HCT116 (cell line): ENCODE measurements at regions not wholly inside any gene's neighbourhood (a gene's known extent, or its start where the extent isn't known, plus 50 kb on each side); places are given as distances from the start of the nearest gene placed in this dataset.

Experiments used
- ATAC-seq: fragments of 200-7000 bp; cut with Tn5 transposase; 2 replicates; pipeline ENCODE4 v1.9.1; 2020; ENCODE audit warnings: mild to moderate bottlenecking, moderate library complexity
- BruUV-seq: library from RNA; stranded (reverse); fragments of 400-500 nt; replicated peaks from 2 replicates; lab custom pipeline; 2021; lab: Mats Ljungman, UMichigan
- CTCF ChIA-PET: fragments of 300-600 bp; sonication (Branson Sonifier 250); formaldehyde crosslinking; loops from one replicate; lab custom pipeline; 2021; ENCODE audit warnings: antibody characterized with exemption; lab: Charles Lee
- POLR2A ChIA-PET: fragments of 300-600, 350-600 bp; sonication (Branson Sonifier 250); formaldehyde crosslinking; loops from one replicate; lab custom pipeline; 2021; ENCODE audit warnings: antibody characterized with exemption; lab: Charles Lee
- RAD21 ChIA-PET, 2 experiments: fragments of 300-600 bp; sonication (Branson Sonifier 250); formaldehyde crosslinking; loops; one replicate each; lab custom pipeline; 2023; ENCODE audit warnings: low total read pairs in 2 of 2; ENCODE audit not compliant: uncharacterized antibody in 2 of 2, unreplicated experiment in 2 of 2, low non-redundant PET in 1 of 2; lab: Charles Lee
- DNase-seq: peaks from one replicate; pipeline ENCODE4 v3.0.0-alpha.2; 2010; ENCODE audit warnings: low read depth, low spot score
- H2AFZ ChIP-seq: fragments of 200-600 bp; shearing (Covaris generic), sonication (generic); 2 replicates; pipeline ENCODE4 v1.6.1; 2017; ENCODE audit warnings: low read depth, mixed run types, mixed read lengths, antibody characterized with exemption, low read length; ENCODE audit not compliant: poor library complexity, severe bottlenecking
- H3K27ac ChIP-seq: 2 replicates; pipeline ENCODE4 v1.5.1; 2012; ENCODE audit warnings: low read depth, low read length
- H3K27me3 ChIP-seq: fragments of 200-600 bp; sonication (generic); 2 replicates; pipeline ENCODE4 v1.6.1; 2016; ENCODE audit warnings: mixed run types, low read length, mixed read lengths; ENCODE audit not compliant: insufficient read depth
- H3K36me3 ChIP-seq, 2 experiments: fragments of 200-500 bp in 1 of 2; fragments of 200-600 bp in 1 of 2; sonication (Bioruptor generic) in 1 of 2; sonication (generic) in 1 of 2; 2 replicates each; pipeline versions ENCODE4 v1.5.1 to v1.6.1; 2014 to 2016; ENCODE audit warnings: low read length in 2 of 2, inconsistent platforms in 1 of 2, mixed read lengths in 1 of 2, mixed run types in 1 of 2; ENCODE audit not compliant: insufficient read depth in 2 of 2, control insufficient read depth in 1 of 2
- H3K4me1 ChIP-seq, 2 experiments: fragments of 200-600 bp in 1 of 2; sonication (generic) in 1 of 2; 2 replicates each; pipeline versions ENCODE4 v1.5.1 to v1.6.1; 2012 to 2017; ENCODE audit warnings: low read length in 2 of 2, inconsistent platforms in 1 of 2, mild to moderate bottlenecking in 1 of 2, mixed read lengths in 1 of 2, mixed run types in 1 of 2, moderate library complexity in 1 of 2; ENCODE audit not compliant: insufficient read depth in 2 of 2, control insufficient read depth in 1 of 2
- H3K4me2 ChIP-seq: fragments of 200-600 bp; sonication (generic); 2 replicates; pipeline ENCODE4 v1.6.1; 2017; ENCODE audit warnings: mixed run types, low read length, mixed read lengths
- H3K4me3 ChIP-seq, 2 experiments: fragments of 200-600 bp in 1 of 2; sonication (generic) in 1 of 2; replicated peaks in 1 of 2; 2 replicates each; pipeline ENCODE4 v1.5.1; 2011 to 2016; ENCODE audit warnings: low read length in 2 of 2, control low read depth in 1 of 2, low read depth in 1 of 2, mild to moderate bottlenecking in 1 of 2, mixed read lengths in 1 of 2, mixed run types in 1 of 2
- H3K79me2 ChIP-seq: fragments of 200-600 bp; sonication (generic); 2 replicates; pipeline ENCODE4 v1.6.1; 2017; ENCODE audit warnings: mild to moderate bottlenecking, mixed run types, low read length, moderate library complexity, mixed read lengths; ENCODE audit not compliant: insufficient read depth
- H3K9ac ChIP-seq: fragments of 200-600 bp; sonication (generic); 2 replicates; pipeline ENCODE4 v1.6.1; 2016; ENCODE audit warnings: low read length, mixed read lengths
- H3K9me2 ChIP-seq: fragments of 200-600 bp; sonication (generic), shearing (Covaris generic); 2 replicates; pipeline ENCODE4 v1.6.1; 2017; ENCODE audit warnings: mixed run types, mild to moderate bottlenecking, moderate library complexity; ENCODE audit not compliant: insufficient read depth
- H3K9me3 ChIP-seq, 2 experiments: fragments of 200-500 bp in 1 of 2; fragments of 200-600 bp in 1 of 2; sonication (Bioruptor generic) in 1 of 2; sonication (generic) in 1 of 2; 2 replicates each; pipeline ENCODE4 v1.6.1; 2014 to 2017; ENCODE audit warnings: low read length in 2 of 2, mixed read lengths in 2 of 2, inconsistent platforms in 1 of 2, low read depth in 1 of 2, mild to moderate bottlenecking in 1 of 2, mixed run types in 1 of 2, moderate library complexity in 1 of 2; ENCODE audit not compliant: control insufficient read depth in 1 of 2, insufficient read depth in 1 of 2
- H4K20me1 ChIP-seq: fragments of 200-600 bp; sonication (generic), shearing (Covaris generic); 2 replicates; pipeline ENCODE4 v1.6.1; 2017; ENCODE audit warnings: mixed run types, mild to moderate bottlenecking, moderate library complexity; ENCODE audit not compliant: insufficient read depth
- CBX3 ChIP-seq: IDR thresholded peaks from 2 replicates; pipeline ENCODE4 v1.6.1; 2012; ENCODE audit warnings: low read depth
- CEBPB ChIP-seq: IDR thresholded peaks from 2 replicates; pipeline ENCODE4 v1.6.1; 2012; ENCODE audit warnings: low read depth
- EGR1 ChIP-seq: IDR thresholded peaks from 2 replicates; pipeline ENCODE4 v1.6.1; 2012; ENCODE audit warnings: low read depth
- ELF1 ChIP-seq: IDR thresholded peaks from 2 replicates; pipeline ENCODE4 v1.6.1; 2012; ENCODE audit warnings: low read depth, borderline replicate concordance
- EZH2 ChIP-seq: fragments of 200-600 bp; sonication (generic); IDR thresholded peaks from 2 replicates; pipeline ENCODE4 v1.6.1; 2017; ENCODE audit warnings: antibody characterized with exemption, mixed run types
- FOSL1 ChIP-seq: IDR thresholded peaks from 2 replicates; pipeline ENCODE4 v1.6.1; 2012; ENCODE audit warnings: low read depth
- JUND ChIP-seq: IDR thresholded peaks from 2 replicates; pipeline ENCODE4 v1.6.1; 2012
- POLR2A ChIP-seq: IDR thresholded peaks from 2 replicates; pipeline ENCODE4 v1.7.0; 2011; ENCODE audit warnings: borderline replicate concordance; ENCODE audit not compliant: insufficient read depth, insufficient read length; ENCODE audit errors: extremely low read depth
- POLR2AphosphoS5 ChIP-seq: IDR thresholded peaks from 2 replicates; pipeline ENCODE4 v1.6.1; 2011; ENCODE audit warnings: mild to moderate bottlenecking, low read depth, low read length, moderate library complexity
- RAD21 ChIP-seq: IDR thresholded peaks from 2 replicates; pipeline ENCODE4 v1.6.1; 2012; ENCODE audit warnings: low read depth, mild to moderate bottlenecking
- SIN3A ChIP-seq: IDR thresholded peaks from 2 replicates; pipeline ENCODE4 v1.6.1; 2012; ENCODE audit warnings: low read depth
- SP1 ChIP-seq: IDR thresholded peaks from 2 replicates; pipeline ENCODE4 v1.6.1; 2012; ENCODE audit warnings: low read depth
- TCF7L2 ChIP-seq: IDR thresholded peaks from 2 replicates; pipeline ENCODE4 v1.7.0; 2011; ENCODE audit warnings: borderline replicate concordance, inconsistent platforms; ENCODE audit not compliant: insufficient read depth, insufficient read length; ENCODE audit errors: extremely low read depth
- YY1 ChIP-seq: IDR thresholded peaks from 2 replicates; pipeline ENCODE4 v1.6.1; 2011; ENCODE audit warnings: low read length, low read depth, moderate library complexity, mild to moderate bottlenecking; ENCODE audit not compliant: insufficient replicate concordance; ENCODE audit errors: extremely low read depth
- ZFX ChIP-seq: fragments of 450-650 bp; IDR thresholded peaks from 2 replicates; pipeline ENCODE4 v1.6.1; 2017
- intact Hi-C: fragments of 100-400 bp; cut with micrococcal nuclease; formaldehyde crosslinking; loops from 2 replicates; pipeline ENCODE4 v1.10.0; 2022
- TF ChIP-seq, protein P1 (sequence below): IDR thresholded peaks from 2 replicates; pipeline ENCODE4 v1.6.1; 2012
- TF ChIP-seq, protein P2 (sequence below): IDR thresholded peaks from 2 replicates; pipeline ENCODE4 v1.6.1; 2011; ENCODE audit warnings: mild to moderate bottlenecking, low read length, moderate library complexity; ENCODE audit not compliant: insufficient replicate concordance; ENCODE audit errors: extremely low read depth
- TF ChIP-seq, protein P3 (sequence below): IDR thresholded peaks from 2 replicates; pipeline ENCODE4 v1.6.1; 2012

DNA sequence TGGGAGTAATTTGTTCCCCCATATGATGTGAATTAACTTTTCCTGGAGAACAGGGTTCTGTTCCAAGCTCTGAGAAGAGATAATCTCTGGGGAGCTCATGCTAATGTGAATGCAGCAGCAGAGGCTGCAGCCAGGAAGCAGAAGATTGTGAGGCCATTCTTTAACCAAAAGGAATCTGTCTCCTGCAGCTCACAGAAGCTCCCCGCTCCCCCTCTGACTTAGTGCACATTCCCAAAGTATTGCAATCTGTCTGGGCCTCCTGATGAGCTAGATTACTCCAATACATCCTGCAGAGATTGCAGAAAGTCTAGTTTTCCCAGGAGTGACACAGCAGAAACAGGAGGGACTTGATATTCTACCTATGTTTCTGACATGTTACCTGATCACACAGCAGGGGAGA lies 420.6 kb upstream of the FAT3 start:
- no peaks in the 10 kb centered on the region for H3K79me2 ChIP-seq
- H3K4me3 ChIP-seq: no peak overlapping the region
- CTCF ChIA-PET: no interaction called here
- no peaks in the 10 kb centered on the region for H3K36me3 ChIP-seq
- TF ChIP-seq ZFX (no peak), CBX3 (no peak)
- TF ChIP-seq, protein P1, sequence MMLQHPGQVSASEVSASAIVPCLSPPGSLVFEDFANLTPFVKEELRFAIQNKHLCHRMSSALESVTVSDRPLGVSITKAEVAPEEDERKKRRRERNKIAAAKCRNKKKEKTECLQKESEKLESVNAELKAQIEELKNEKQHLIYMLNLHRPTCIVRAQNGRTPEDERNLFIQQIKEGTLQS: no peak
- no peak overlapping the region for H3K9ac ChIP-seq
- POLR2A ChIA-PET: no interaction called here
- H4K20me1 ChIP-seq: no peaks in the 10 kb centered on the region
- RAD21 ChIA-PET: no interaction called here
- DNase-seq: no peak
- H3K27ac ChIP-seq: no peak overlapping the region
- ATAC-seq: no peak
- no peaks in the 10 kb centered on the region for H3K27me3 ChIP-seq
- H3K4me2 ChIP-seq: no peak overlapping the region
- intact Hi-C loops: no loop called here
- no peaks in the 10 kb centered on the region for H3K4me1 ChIP-seq
- H3K9me2 ChIP-seq: no peaks in the 10 kb centered on the region
- no TSS peak for BruUV-seq
- H3K9me3 ChIP-seq: peaks cover 0 to 6% of the 10 kb centered on the region in 2 experiments; a peak in 3 of 4 replicates
- H2AFZ ChIP-seq: no peak overlapping the region

DNA sequence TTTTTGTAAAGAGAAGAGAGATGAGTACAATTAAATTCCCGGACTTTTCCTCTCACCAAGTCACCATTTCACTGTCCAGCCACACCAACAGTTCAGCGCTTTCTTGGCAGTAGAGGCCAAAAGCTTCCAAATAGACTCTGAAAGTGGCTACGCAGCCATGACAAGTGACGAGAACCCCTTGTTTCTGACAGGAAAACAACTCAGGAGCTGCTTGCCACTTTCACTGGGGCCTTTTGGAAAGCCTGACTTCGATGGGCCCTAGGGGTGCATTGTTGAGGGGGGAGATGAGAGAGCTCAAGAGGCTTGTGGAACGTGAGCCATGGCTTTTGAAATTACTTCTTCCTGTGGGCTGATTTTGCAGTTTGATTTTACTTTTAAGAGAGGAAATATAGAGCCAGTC lies 422.1 kb upstream of the FAT3 start:
- H3K79me2 ChIP-seq: no peaks in the 10 kb centered on the region
- H3K27ac ChIP-seq: no peak overlapping the region
- no peak for ATAC-seq
- ChIA-PET POLR2A (no interaction called here), CTCF (no interaction called here), RAD21 (no interaction called here)
- intact Hi-C loops: no loop called here
- H4K20me1 ChIP-seq: no peaks in the 10 kb centered on the region
- DNase-seq: no peak
- peaks cover 0 to 6% of the 10 kb centered on the region in 2 experiments; a peak in 3 of 4 replicates for H3K9me3 ChIP-seq
- no TSS peak for BruUV-seq
- no peaks in the 10 kb centered on the region for H3K4me1 ChIP-seq
- no peak overlapping the region for H3K4me2 ChIP-seq
- no peaks in the 10 kb centered on the region for H3K36me3 ChIP-seq
- no peak overlapping the region for H2AFZ ChIP-seq
- no peaks in the 10 kb centered on the region for H3K27me3 ChIP-seq
- H3K9me2 ChIP-seq: no peaks in the 10 kb centered on the region
- H3K4me3 ChIP-seq: no peak overlapping the region
- no peak overlapping the region for H3K9ac ChIP-seq
- no peak for TF ChIP-seq EGR1
- no peak for TF ChIP-seq JUND
- TF ChIP-seq, protein P2, sequence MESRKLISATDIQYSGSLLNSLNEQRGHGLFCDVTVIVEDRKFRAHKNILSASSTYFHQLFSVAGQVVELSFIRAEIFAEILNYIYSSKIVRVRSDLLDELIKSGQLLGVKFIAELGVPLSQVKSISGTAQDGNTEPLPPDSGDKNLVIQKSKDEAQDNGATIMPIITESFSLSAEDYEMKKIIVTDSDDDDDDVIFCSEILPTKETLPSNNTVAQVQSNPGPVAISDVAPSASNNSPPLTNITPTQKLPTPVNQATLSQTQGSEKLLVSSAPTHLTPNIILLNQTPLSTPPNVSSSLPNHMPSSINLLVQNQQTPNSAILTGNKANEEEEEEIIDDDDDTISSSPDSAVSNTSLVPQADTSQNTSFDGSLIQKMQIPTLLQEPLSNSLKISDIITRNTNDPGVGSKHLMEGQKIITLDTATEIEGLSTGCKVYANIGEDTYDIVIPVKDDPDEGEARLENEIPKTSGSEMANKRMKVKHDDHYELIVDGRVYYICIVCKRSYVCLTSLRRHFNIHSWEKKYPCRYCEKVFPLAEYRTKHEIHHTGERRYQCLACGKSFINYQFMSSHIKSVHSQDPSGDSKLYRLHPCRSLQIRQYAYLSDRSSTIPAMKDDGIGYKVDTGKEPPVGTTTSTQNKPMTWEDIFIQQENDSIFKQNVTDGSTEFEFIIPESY: no peak
- TF ChIP-seq ELF1: no peak
- TF ChIP-seq, protein P3, sequence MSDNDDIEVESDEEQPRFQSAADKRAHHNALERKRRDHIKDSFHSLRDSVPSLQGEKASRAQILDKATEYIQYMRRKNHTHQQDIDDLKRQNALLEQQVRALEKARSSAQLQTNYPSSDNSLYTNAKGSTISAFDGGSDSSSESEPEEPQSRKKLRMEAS: no peak
- TF ChIP-seq, protein P1: no peak
- TF ChIP-seq CEBPB: no peak
- TF ChIP-seq POLR2A: no peak
- TF ChIP-seq EZH2: no peak
- TF ChIP-seq SP1: no peak
- TF ChIP-seq FOSL1: no peak
- TF ChIP-seq POLR2AphosphoS5: no peak
- TF ChIP-seq YY1: no peak
- no peak for TF ChIP-seq ZFX
- no peak for TF ChIP-seq CBX3
- TF ChIP-seq TCF7L2: no peak
- TF ChIP-seq RAD21: no peak
- TF ChIP-seq SIN3A: no peak
